ENCODE measurements at regions not wholly inside any gene's neighbourhood (a gene's known extent, or its start where the extent isn't known, plus 50 kb on each side); places are given as distances from the start of the nearest gene placed in this dataset.

GRCh38 chr10:9605231-9605630, 1412.4 kb upstream of the CELF2 start:
- no peak for TF ChIP-seq CTCF (IDR thresholded peaks at IDR 0.05; ENCODE audit: low read length, missing control alignments)
- H3K4me3 ChIP-seq (replicated peaks; ENCODE audit: low read depth, low read length): no peak overlapping the region
- DNase-seq (ENCODE audit: low read depth): no peak

- TF ChIP-seq CTCF (IDR thresholded peaks at IDR 0.05; ENCODE audit: low read length, missing control alignments): peak; percentile 48
- H3K4me3 ChIP-seq (replicated peaks; ENCODE audit: low read depth, low read length): no peak overlapping the region
- peak; percentile 62 for DNase-seq (ENCODE audit: low read depth)
Observed at GRCh38 chr10:9608602-9609001, 1409.1 kb upstream of the CELF2 start.

GRCh38 chr10:9613338-9614075, 1404.2 kb upstream of the CELF2 start:
- TF ChIP-seq CTCF (IDR thresholded peaks at IDR 0.05; ENCODE audit: low read length, missing control alignments): no peak
- DNase-seq (ENCODE audit: low read depth): peak; percentile 33
- H3K4me3 ChIP-seq (replicated peaks; ENCODE audit: low read depth, low read length): no peak overlapping the region

GRCh38 chr10:9615189-9615588, 1402.5 kb upstream of the CELF2 start:
- no peak for DNase-seq (ENCODE audit: low read depth)
- H3K4me3 ChIP-seq (replicated peaks; ENCODE audit: low read depth, low read length): no peak overlapping the region
- TF ChIP-seq CTCF (IDR thresholded peaks at IDR 0.05; ENCODE audit: low read length, missing control alignments): no peak

GRCh38 chr10:9621216-9621615, 1396.5 kb upstream of the CELF2 start:
- no peak overlapping the region for H3K4me3 ChIP-seq (replicated peaks; ENCODE audit: low read depth, low read length)
- DNase-seq (ENCODE audit: low read depth): no peak
- TF ChIP-seq CTCF (IDR thresholded peaks at IDR 0.05; ENCODE audit: low read length, missing control alignments): no peak

GRCh38 chr10:9625304-9625703, 1392.4 kb upstream of the CELF2 start:
- no peak for TF ChIP-seq CTCF (IDR thresholded peaks at IDR 0.05; ENCODE audit: low read length, missing control alignments)
- DNase-seq (ENCODE audit: low read depth): no peak
- H3K4me3 ChIP-seq (replicated peaks; ENCODE audit: low read depth, low read length): no peak overlapping the region

- peak; percentile 29 for DNase-seq (ENCODE audit: low read depth)
- H3K4me3 ChIP-seq (replicated peaks; ENCODE audit: low read depth, low read length): no peak overlapping the region
- no peak for TF ChIP-seq CTCF (IDR thresholded peaks at IDR 0.05; ENCODE audit: low read length, missing control alignments)
Observed at GRCh38 chr10:9634466-9634865, 1383.2 kb upstream of the CELF2 start.
